ENCODE measurements at regions not wholly inside any gene's neighbourhood (a gene's known extent, or its start where the extent isn't known, plus 50 kb on each side); places are given as distances from the start of the nearest gene placed in this dataset.

GRCh38 chr2:16150456-16151280 lies 210.3 kb downstream of the MYCN start:
- Histone ChIP-seq H3K36me3 (ENCODE audit: insufficient read depth, low read length) (no peaks in the 10 kb centered on the region), H3K9me3 (ENCODE audit: insufficient read depth, low read depth, low read length) (no peaks in the 10 kb centered on the region), H3K4me3 (ENCODE audit: low read length) (no peak overlapping the region), H3K9ac (ENCODE audit: low read depth, low read length) (no peak overlapping the region), H3K27ac (ENCODE audit: low read depth, low read length) (no peak overlapping the region), H3K27me3 (ENCODE audit: insufficient read depth, low read length) (no peaks in the 10 kb centered on the region), H3K4me1 (ENCODE audit: insufficient read depth, low read length) (no peaks in the 10 kb centered on the region)
- 98% methylated on average over 4 of the region's 5 CpGs for WGBS

DNA sequence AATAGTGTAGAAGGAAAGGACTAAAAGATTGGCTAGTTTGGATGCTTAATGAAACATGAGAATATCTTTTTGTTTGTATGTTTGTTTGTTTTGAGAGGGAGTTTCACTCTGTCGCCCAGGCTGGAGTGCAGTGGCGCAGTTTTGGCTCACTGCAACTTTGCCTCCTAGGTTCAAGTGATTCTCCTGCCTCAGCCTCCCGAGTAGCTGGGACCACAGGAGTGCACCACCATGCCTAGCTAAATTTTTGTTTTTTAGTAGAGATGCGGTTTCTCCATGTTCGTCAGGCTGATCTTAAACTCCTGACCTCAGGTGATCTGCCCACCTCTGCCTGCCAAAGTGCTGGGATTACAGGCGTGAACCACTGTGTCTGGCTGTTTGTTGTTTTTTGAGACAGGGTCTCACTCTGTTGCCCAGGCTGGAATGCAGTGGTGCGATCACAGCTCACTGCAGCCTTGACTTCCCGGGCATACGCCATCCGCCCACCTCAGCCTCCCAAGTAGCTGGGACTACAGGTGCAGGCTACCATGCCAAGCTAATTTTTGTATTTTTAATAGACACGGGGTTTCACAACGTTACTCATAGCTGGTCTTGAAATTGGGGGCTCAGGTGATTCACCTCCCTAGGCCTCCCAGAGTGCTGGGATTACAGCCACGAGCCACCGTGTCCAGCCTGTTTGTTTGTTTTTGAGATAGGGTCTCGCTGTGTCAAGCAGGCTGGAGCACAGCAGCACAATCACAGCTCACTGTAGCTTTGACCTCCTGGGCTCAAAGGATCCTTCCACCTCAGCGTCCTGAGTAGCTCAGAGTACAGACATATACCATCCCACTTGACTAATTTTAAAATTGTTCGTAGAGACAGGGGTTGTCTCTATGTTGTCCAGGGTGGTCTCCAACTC lies 209.2 kb downstream of the MYCN start:
- H3K27me3 ChIP-seq (ENCODE audit: insufficient read depth, low read length): no peaks in the 10 kb centered on the region
- no peak overlapping the region for H3K27ac ChIP-seq (ENCODE audit: low read depth, low read length)
- no peak overlapping the region for H3K4me3 ChIP-seq (ENCODE audit: low read length)
- WGBS: 95% methylated on average over 17 of the region's 17 CpGs
- no peak overlapping the region for H3K9ac ChIP-seq (ENCODE audit: low read depth, low read length)
- no peaks in the 10 kb centered on the region for H3K4me1 ChIP-seq (ENCODE audit: insufficient read depth, low read length)
- H3K9me3 ChIP-seq (ENCODE audit: insufficient read depth, low read depth, low read length): no peaks in the 10 kb centered on the region
- H3K36me3 ChIP-seq (ENCODE audit: insufficient read depth, low read length): no peaks in the 10 kb centered on the region

- Histone ChIP-seq H3K27ac (ENCODE audit: low read depth, low read length) (no peak overlapping the region), H3K4me3 (ENCODE audit: low read length) (no peak overlapping the region), H3K4me1 (ENCODE audit: insufficient read depth, low read length) (no peaks in the 10 kb centered on the region), H3K9me3 (ENCODE audit: insufficient read depth, low read depth, low read length) (no peaks in the 10 kb centered on the region), H3K36me3 (ENCODE audit: insufficient read depth, low read length) (no peaks in the 10 kb centered on the region), H3K9ac (ENCODE audit: low read depth, low read length) (no peak overlapping the region), H3K27me3 (ENCODE audit: insufficient read depth, low read length) (no peaks in the 10 kb centered on the region)
- WGBS: 95% methylated on average over 6 of the region's 6 CpGs
Measured at GRCh38 chr2:16148632-16149348, 208.4 kb downstream of the MYCN start.

GRCh38 chr2:16142383-16143361 lies 202.3 kb downstream of the MYCN start:
- Histone ChIP-seq H3K9ac (ENCODE audit: low read depth, low read length) (no peak overlapping the region), H3K9me3 (ENCODE audit: insufficient read depth, low read depth, low read length) (no peaks in the 10 kb centered on the region), H3K36me3 (ENCODE audit: insufficient read depth, low read length) (no peaks in the 10 kb centered on the region), H3K4me1 (ENCODE audit: insufficient read depth, low read length) (peaks cover 13% of the 10 kb centered on the region), H3K4me3 (ENCODE audit: low read length) (no peak overlapping the region), H3K27ac (ENCODE audit: low read depth, low read length) (no peak overlapping the region), H3K27me3 (ENCODE audit: insufficient read depth, low read length) (no peaks in the 10 kb centered on the region)
- WGBS: 94% methylated on average over 8 of the region's 9 CpGs

DNA sequence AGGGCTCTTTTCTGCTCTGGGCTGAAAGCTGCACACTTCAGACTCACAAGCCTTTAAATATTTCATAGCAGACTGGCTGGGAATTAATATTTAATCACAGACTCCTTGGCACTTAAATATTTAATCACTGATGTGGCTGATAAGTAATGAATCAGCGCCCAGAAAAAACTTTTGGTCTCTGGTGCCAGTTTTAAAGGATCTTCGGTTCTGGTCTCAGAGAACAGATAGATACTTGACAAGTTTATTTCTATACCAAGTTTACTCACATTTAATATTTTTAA lies 201.2 kb downstream of the MYCN start:
- 100% methylated on average over 2 of the region's 2 CpGs for whole genome bisulfite sequencing
- no peak overlapping the region for H3K27ac ChIP-seq (ENCODE audit: low read depth, low read length)

DNA sequence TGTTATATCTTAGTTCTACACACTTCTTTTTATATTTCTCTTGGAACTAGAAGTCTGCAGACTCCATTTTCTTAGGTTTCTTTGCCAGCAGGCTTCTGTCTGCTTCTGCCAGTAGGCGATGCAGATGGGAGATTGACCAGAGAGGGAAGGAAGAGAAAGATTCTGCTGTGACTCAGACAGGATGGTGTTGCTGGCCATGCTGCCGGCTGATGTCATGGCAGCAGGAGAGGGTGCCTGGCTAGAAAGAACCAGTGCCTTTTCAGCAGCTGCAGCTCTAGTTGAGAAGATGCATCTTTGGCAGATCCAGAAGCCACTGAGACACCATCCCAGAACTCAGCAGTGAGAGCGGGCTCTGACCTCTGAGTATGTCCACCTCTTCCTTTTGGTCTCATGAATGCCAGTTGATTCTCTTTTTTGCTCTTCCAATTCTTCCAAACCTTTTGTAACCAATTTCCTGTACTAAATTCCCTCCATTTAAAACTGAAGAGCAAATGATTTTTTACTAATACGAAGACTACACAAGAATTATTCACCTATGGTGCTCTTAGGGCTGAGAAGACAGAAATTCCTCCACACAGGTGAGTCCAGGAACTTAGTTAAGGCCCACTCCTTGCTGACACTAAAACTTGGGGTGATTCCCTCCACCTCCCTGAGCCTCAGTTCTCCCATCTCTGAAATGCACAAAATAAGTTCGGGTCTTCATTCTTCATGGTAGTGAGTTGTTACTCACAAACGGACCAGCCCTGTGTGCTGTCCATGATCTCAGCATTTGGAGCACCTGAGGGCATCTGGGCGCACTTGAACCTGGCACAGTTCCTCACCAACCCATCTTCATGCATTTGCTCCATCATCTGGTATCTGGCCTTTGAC lies 200.7 kb downstream of the MYCN start:
- no peak overlapping the region for H3K4me3 ChIP-seq (ENCODE audit: low read length)
- no peak overlapping the region for H3K27ac ChIP-seq (ENCODE audit: low read depth, low read length)
- no peaks in the 10 kb centered on the region for H3K9me3 ChIP-seq (ENCODE audit: insufficient read depth, low read depth, low read length)
- no peak overlapping the region for H3K9ac ChIP-seq (ENCODE audit: low read depth, low read length)
- peaks cover 13% of the 10 kb centered on the region for H3K4me1 ChIP-seq (ENCODE audit: insufficient read depth, low read length)
- no peaks in the 10 kb centered on the region for H3K27me3 ChIP-seq (ENCODE audit: insufficient read depth, low read length)
- no peaks in the 10 kb centered on the region for H3K36me3 ChIP-seq (ENCODE audit: insufficient read depth, low read length)
- 93% methylated on average over 7 of the region's 7 CpGs for WGBS

More for the DNA sequence above, 201.2 kb downstream of the MYCN start:
- no peak overlapping the region for H3K4me3 ChIP-seq (ENCODE audit: low read length)
- H3K27me3 ChIP-seq (ENCODE audit: insufficient read depth, low read length): no peaks in the 10 kb centered on the region
- peaks cover 13% of the 10 kb centered on the region for H3K4me1 ChIP-seq (ENCODE audit: insufficient read depth, low read length)
- H3K9me3 ChIP-seq (ENCODE audit: insufficient read depth, low read depth, low read length): no peaks in the 10 kb centered on the region
- H3K36me3 ChIP-seq (ENCODE audit: insufficient read depth, low read length): no peaks in the 10 kb centered on the region
- no peak overlapping the region for H3K9ac ChIP-seq (ENCODE audit: low read depth, low read length)

GRCh38 chr2:16139663-16140615 lies 199.6 kb downstream of the MYCN start:
- H3K9me3 ChIP-seq (ENCODE audit: insufficient read depth, low read depth, low read length): no peaks in the 10 kb centered on the region
- no peaks in the 10 kb centered on the region for H3K27me3 ChIP-seq (ENCODE audit: insufficient read depth, low read length)
- H3K36me3 ChIP-seq (ENCODE audit: insufficient read depth, low read length): no peaks in the 10 kb centered on the region
- WGBS: 95% methylated on average over 9 of the region's 9 CpGs
- H3K4me1 ChIP-seq (ENCODE audit: insufficient read depth, low read length): peaks cover 13% of the 10 kb centered on the region
- H3K27ac ChIP-seq (ENCODE audit: low read depth, low read length): no peak overlapping the region
- H3K4me3 ChIP-seq (ENCODE audit: low read length): no peak overlapping the region
- H3K9ac ChIP-seq (ENCODE audit: low read depth, low read length): no peak overlapping the region

DNA sequence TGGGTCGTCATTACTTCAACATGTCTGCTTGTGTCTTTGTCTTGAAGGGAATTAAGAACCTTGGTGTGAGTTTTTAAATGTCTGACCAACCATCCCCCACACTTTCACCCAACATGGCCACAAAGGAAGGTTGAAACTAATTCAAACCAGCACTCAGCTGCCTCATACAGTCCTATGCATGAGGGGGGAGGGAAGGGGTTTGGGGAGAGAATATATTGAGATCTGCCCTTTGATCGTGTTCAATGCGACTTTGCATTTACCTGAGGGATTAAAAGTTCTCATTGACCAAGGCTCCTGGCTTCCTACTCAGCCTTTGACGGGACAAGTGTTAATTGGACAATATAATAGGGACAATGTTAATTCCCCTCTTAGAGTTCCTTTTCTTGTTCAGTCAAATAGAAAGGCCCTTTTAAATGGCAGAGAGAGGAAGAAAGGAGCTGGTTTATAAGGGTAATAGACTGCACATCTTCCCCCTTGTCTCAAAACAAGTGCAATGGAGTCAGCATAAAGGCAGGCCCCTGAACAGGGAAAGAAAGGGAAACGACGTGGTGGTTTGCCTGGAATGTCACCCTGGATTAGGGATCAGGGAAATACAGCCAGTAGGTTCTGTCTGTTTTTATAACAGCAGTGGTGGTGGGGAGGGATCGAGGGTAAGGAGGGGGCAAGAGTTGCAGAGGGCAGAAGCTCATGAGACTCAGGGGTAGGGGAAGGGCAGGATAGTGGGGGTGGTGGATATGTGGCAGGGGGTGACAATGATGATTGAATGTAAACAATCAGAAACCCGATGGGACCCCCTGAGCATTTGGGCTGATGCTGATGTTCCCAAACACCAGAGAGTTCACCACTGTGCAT lies 198.7 kb downstream of the MYCN start:
- WGBS: 80% methylated on average over 8 of the region's 8 CpGs
- no peak overlapping the region for H3K4me3 ChIP-seq (ENCODE audit: low read length)
- H3K27ac ChIP-seq (ENCODE audit: low read depth, low read length): no peak overlapping the region
- H3K4me1 ChIP-seq (ENCODE audit: insufficient read depth, low read length): peaks cover 13% of the 10 kb centered on the region
- no peaks in the 10 kb centered on the region for H3K9me3 ChIP-seq (ENCODE audit: insufficient read depth, low read depth, low read length)
- H3K36me3 ChIP-seq (ENCODE audit: insufficient read depth, low read length): no peaks in the 10 kb centered on the region
- no peak overlapping the region for H3K9ac ChIP-seq (ENCODE audit: low read depth, low read length)
- no peaks in the 10 kb centered on the region for H3K27me3 ChIP-seq (ENCODE audit: insufficient read depth, low read length)
